ENCODE measurements at regions not wholly inside any gene's neighbourhood (a gene's known extent, or its start where the extent isn't known, plus 50 kb on each side); places are given as distances from the start of the nearest gene placed in this dataset.

DNA sequence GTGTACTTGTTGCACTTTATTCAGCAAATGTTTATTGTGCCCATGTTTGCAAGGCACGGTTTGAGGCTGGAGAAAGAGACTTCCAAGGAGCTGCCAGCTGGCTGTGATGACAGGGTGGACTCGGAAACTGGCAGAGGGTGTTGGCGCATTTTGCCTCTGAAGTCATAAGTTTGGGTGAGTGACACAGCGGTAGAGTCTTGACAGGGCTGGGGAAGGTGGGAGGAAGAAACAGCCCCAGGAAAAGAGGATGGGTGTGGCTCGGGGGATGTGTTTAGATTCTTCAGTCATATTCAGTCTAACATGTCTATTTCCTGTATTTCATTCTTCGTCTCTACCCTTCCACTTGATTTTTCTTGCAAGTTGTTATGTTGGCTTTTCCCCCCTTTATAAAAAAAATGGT lies 77.0 kb upstream of the STOX2 start:
- Mint-ChIP-seq H3K9me3 (no peaks in the 10 kb centered on the region), H3K27ac (no peak overlapping the region), H3K36me3 (ENCODE audit: low read depth) (no peaks in the 10 kb centered on the region), H3K4me3 (no peak overlapping the region), H3K4me1 (ENCODE audit: low read depth) (peaks cover 7% of the 10 kb centered on the region), H3K27me3 (no peaks in the 10 kb centered on the region)

DNA sequence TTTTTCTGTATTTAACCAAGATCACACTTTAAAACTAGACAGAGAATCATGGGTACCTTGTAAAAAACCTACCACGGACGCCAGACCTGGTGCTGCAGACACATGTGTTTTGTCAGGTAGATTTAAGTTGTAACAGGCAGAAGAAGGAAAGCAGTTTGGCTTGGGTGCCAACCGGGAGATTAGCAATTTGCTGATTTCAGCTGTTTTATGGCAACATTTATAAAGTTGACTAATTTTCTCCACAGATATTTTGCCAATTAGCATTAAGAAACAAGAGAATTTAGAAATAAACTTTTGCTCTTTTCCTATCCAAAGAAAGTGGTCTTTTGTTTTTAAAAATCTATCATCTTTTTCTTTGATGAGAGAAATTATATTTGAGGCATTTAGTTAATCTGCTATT lies 76.3 kb upstream of the STOX2 start:
- H3K4me1 Mint-ChIP-seq (ENCODE audit: low read depth) = peaks cover 7% of the 10 kb centered on the region
- H3K27ac Mint-ChIP-seq = no peak overlapping the region
- H3K27me3 Mint-ChIP-seq = no peaks in the 10 kb centered on the region
- H3K4me3 Mint-ChIP-seq = no peak overlapping the region
- no peaks in the 10 kb centered on the region for H3K9me3 Mint-ChIP-seq
- no peaks in the 10 kb centered on the region for H3K36me3 Mint-ChIP-seq (ENCODE audit: low read depth)

DNA sequence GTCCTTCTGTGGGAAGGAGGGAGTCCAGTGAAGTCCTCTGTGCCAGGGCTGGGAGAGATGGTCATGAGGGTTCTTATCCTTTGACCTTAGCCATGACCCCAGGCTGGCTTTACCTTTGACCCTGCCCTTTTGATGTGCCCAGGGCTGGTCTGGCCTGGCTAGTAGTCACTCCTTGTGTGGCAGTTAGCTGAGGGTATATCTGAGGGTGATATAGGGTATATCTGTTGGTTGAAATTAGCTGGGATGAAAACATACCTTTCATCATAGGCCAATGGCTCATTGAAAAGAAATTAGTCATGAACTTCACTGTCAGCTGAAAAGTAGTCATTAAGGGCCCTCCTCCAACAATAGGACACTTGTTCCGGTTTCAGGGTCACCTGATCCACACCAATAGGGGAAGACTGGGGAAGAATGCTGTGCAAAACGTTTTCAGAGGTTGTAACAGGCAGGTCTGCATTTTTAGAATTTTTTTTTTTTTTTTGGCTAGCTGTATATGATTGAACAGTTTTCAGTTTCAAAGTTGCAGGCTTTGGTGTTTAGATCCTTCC lies 74.6 kb upstream of the STOX2 start:
- H3K27me3 Mint-ChIP-seq = no peaks in the 10 kb centered on the region
- no peaks in the 10 kb centered on the region for H3K36me3 Mint-ChIP-seq (ENCODE audit: low read depth)
- no peaks in the 10 kb centered on the region for H3K9me3 Mint-ChIP-seq

DNA sequence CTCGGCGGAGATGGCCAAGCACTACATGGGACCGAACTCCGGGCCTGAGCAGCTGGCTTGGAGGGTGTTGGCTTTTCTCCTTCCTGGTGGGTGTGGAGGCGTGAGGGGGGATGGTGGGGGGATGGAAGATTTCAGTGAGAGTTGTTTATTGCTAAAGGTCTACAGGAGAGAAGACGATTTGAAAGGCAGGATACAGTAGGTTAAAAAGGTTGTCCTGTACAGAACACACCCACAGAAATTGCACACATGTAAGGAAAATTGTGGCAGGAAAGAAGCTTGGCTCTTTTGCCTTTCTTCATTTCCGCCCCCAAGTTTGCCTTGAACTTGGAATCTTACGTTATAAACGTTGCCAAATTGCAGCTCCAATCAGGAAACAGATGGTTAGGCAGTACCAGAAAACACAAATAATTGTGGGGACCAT lies 74.1 kb upstream of the STOX2 start:
- H3K27me3 Mint-ChIP-seq = no peaks in the 10 kb centered on the region
- no peak overlapping the region for H3K27ac Mint-ChIP-seq
- no peak overlapping the region for H3K4me3 Mint-ChIP-seq
- H3K4me1 Mint-ChIP-seq (ENCODE audit: low read depth) = peaks cover 7% of the 10 kb centered on the region
- H3K36me3 Mint-ChIP-seq (ENCODE audit: low read depth) = no peaks in the 10 kb centered on the region
- no peaks in the 10 kb centered on the region for H3K9me3 Mint-ChIP-seq

More for the DNA sequence above, 74.6 kb upstream of the STOX2 start:
- Mint-ChIP-seq H3K4me1 (ENCODE audit: low read depth) (peaks cover 7% of the 10 kb centered on the region), H3K4me3 (no peak overlapping the region), H3K27ac (no peak overlapping the region)

DNA sequence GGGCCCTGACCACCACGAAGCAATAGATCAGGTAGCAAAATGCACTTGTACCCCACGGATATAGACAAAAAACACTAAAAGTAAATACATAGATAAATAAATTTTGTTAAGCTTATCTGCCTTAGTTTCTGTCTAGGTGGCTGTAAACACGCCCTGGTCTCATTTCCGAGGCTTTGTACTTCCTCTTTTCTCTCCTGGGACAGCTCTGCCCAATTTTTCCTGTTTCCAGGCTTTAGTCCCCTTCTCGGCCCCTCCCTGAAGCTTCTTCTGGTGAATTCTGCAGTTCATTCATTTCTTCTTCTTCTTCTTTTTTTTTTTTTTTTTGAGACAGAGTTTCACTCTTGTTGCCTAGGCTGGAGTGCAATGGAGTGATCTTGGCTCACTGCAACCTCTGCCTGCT lies 73.4 kb upstream of the STOX2 start:
- Mint-ChIP-seq H3K9me3 (no peaks in the 10 kb centered on the region), H3K4me1 (ENCODE audit: low read depth) (peaks cover 7% of the 10 kb centered on the region), H3K4me3 (no peak overlapping the region), H3K36me3 (ENCODE audit: low read depth) (no peaks in the 10 kb centered on the region), H3K27ac (no peak overlapping the region), H3K27me3 (no peaks in the 10 kb centered on the region)

DNA sequence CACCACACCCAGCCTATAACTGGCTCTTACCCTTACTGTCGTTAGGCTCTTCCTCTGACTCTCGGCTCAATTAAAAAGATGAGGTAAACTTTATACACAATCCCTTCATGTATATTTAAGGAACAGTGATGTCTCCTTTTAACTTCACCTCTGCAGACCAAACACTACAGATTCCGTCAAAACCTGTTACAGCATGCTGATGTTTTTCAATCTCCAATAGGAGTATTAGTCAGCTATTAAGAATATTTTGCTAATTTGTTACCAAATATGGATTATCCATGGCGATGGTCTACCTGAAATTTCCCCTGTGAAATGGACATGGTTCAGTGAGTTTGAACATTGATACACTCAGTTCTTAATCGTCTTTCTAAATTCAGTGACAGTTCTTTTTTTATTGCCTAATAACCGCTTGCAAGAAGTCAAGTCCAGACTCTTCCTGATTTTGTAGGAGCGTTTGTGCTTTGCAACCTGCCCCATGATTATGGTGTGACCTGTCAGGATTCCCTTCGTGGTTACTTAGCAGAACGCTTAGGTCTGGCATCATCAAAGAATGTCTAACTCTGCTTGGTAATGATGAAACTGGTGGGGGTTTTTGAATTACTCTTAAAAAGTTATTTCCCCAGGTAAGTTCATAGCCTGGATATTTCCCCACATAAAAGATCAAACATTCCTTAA lies 72.2 kb upstream of the STOX2 start:
- H3K27ac Mint-ChIP-seq = no peak overlapping the region

DNA sequence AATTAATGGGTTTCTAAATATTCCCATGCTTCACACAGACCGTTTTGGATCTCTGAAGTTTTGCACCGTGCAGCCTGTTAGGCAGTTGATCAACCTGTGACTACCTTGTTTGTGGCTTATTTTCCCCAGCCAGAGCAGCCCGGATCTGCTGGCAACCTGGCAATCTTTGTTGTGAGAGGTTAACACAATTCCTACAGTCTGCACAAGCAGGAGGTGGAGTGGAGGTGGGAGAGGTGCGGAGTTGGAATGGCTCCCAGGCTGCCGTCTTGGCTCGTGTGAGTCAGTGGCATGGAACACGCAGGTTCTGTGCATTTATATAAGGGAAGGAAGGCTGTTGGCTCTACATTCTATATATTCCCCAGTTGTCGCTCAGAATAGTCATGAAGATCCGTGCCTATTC lies 70.9 kb upstream of the STOX2 start:
- H3K4me1 Mint-ChIP-seq (ENCODE audit: low read depth) = no peaks in the 10 kb centered on the region
- H3K27ac Mint-ChIP-seq = no peak overlapping the region
- no peak overlapping the region for H3K4me3 Mint-ChIP-seq
- H3K9me3 Mint-ChIP-seq = no peaks in the 10 kb centered on the region
- H3K27me3 Mint-ChIP-seq = peaks cover 6% of the 10 kb centered on the region
- H3K36me3 Mint-ChIP-seq (ENCODE audit: low read depth) = no peaks in the 10 kb centered on the region

More for the DNA sequence above, 72.2 kb upstream of the STOX2 start:
- Mint-ChIP-seq H3K9me3 (no peaks in the 10 kb centered on the region), H3K27me3 (no peaks in the 10 kb centered on the region), H3K4me3 (no peak overlapping the region), H3K4me1 (ENCODE audit: low read depth) (peaks cover 6% of the 10 kb centered on the region), H3K36me3 (ENCODE audit: low read depth) (no peaks in the 10 kb centered on the region)

DNA sequence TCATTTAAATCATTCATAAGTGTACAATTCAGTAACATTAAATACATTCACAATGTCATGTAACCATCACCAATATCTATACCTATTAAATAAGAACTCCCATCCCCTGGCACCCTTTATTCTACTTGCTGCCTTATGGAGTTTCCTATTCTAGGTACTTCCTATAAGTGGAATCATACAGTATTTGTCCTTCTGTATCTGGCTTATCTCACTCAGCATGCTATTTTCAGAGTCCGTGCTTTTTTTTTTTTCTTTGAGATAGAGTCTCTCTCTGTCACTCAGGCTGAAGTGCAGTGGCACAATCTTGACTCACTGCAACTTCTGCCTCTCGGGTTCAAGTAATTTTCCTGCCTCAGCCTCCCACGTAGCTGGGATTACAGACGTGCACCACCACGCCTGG lies 67.9 kb upstream of the STOX2 start:
- H3K4me1 Mint-ChIP-seq (ENCODE audit: low read depth) = no peaks in the 10 kb centered on the region
- H3K9me3 Mint-ChIP-seq = no peaks in the 10 kb centered on the region
- H3K36me3 Mint-ChIP-seq (ENCODE audit: low read depth) = no peaks in the 10 kb centered on the region
- no peak overlapping the region for H3K27ac Mint-ChIP-seq
- peaks cover 18% of the 10 kb centered on the region for H3K27me3 Mint-ChIP-seq
- no peak overlapping the region for H3K4me3 Mint-ChIP-seq

DNA sequence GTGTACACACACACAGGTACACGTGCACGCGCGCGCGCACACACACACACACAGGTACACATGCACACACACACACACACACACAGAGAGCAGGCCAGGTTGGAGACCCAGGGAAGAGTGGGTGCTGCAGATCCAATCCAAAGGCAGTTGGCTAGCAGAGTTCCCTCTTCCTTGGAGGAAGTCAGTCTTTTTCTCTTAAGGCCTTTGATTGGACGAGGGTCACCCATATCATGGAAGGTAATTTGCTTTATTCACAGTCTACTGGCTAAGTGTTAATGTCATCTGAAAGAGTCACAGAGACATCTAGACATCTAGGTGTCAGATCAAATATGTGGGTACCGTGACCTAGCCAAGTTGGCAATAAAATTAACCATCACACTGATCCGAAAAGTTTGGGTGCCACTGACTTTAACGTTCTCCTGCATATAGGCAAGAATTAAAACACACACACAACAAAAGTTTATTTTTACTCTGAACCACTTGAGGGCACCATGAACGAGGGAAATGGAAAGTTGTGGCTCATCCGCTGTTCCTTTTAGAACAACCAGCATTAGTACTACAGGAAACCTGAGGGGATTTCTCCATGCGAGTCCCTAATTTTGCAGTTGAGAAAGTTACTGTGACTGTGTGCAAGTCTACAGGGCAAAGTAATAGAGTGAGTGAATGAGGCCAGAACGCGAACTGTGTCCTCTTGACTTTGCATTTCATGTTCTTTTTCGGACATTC lies 66.0 kb upstream of the STOX2 start:
- Mint-ChIP-seq H3K36me3 (ENCODE audit: low read depth) (no peaks in the 10 kb centered on the region), H3K9me3 (no peaks in the 10 kb centered on the region), H3K27me3 (peaks cover 18% of the 10 kb centered on the region), H3K4me1 (ENCODE audit: low read depth) (no peaks in the 10 kb centered on the region), H3K4me3 (no peak overlapping the region), H3K27ac (no peak overlapping the region)

DNA sequence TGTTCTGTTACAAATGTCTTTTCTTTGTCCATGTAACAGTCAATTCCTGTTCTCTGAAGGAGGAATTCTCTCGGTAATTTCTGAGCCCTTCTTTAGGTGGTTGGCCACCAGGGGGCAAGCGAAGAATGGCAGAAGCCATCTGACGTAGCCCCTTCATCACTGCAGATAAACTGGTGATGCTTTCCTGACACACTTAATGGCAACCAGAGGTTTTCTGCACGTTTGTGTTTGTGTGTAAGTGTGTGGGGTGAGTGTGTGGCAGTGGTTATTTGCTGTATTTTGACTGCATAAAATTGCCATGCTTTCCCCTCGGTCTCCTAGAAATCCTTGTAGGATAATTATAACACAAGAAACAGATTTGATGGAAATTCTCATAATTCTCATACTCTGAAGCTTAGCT lies 64.8 kb upstream of the STOX2 start:
- no peaks in the 10 kb centered on the region for H3K9me3 Mint-ChIP-seq
- H3K4me1 Mint-ChIP-seq (ENCODE audit: low read depth) = no peaks in the 10 kb centered on the region
- no peak overlapping the region for H3K4me3 Mint-ChIP-seq
- no peak overlapping the region for H3K27ac Mint-ChIP-seq
- peaks cover 26% of the 10 kb centered on the region for H3K27me3 Mint-ChIP-seq
- no peaks in the 10 kb centered on the region for H3K36me3 Mint-ChIP-seq (ENCODE audit: low read depth)

DNA sequence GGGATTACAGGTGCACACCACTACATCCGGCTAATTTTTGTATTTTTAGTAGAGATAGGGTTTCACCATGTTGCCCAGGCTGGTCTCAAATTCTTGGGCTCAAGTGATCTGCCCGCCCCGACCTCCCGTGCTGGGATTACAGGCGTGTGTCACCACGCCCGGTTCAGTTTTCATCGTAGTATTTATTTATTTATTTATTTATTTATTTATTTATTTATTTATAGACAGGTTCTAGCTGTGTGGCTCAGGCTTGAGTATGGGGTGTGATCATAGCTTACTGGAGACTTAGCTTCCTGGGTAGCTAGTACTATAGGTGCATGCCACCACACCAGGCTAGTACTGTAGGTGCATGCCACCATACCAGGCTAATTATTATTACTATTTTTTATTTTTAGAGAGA lies 64.1 kb upstream of the STOX2 start:
- H3K9me3 Mint-ChIP-seq = no peaks in the 10 kb centered on the region

DNA sequence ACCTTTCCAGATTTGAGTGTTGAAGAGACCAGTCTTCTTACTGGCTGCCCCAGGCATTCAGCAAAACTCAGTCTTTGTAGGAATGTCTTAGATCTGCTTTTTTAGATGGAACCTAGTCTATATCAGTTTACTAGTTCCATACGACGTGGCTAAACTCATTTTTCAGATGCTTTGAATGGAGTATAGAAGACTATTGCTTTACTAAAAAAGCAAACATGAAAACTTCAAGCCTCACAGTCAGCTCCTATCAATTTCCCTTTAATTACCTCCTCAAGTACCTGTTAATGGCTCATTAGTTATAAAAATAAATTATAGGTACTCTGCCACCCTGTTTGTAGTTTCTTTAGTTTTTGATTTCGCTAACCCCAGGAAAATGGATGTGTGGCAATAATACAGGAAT lies 63.0 kb upstream of the STOX2 start:
- peaks cover under 1% of the 10 kb centered on the region for H3K9me3 Mint-ChIP-seq
- peaks cover 35% of the 10 kb centered on the region for H3K27me3 Mint-ChIP-seq
- H3K27ac Mint-ChIP-seq = no peak overlapping the region
- H3K36me3 Mint-ChIP-seq (ENCODE audit: low read depth) = no peaks in the 10 kb centered on the region
- no peaks in the 10 kb centered on the region for H3K4me1 Mint-ChIP-seq (ENCODE audit: low read depth)
- no peak overlapping the region for H3K4me3 Mint-ChIP-seq

More for the DNA sequence above, 64.1 kb upstream of the STOX2 start:
- Mint-ChIP-seq H3K27ac (no peak overlapping the region), H3K4me1 (ENCODE audit: low read depth) (no peaks in the 10 kb centered on the region), H3K4me3 (no peak overlapping the region), H3K36me3 (ENCODE audit: low read depth) (no peaks in the 10 kb centered on the region), H3K27me3 (peaks cover 28% of the 10 kb centered on the region)

DNA sequence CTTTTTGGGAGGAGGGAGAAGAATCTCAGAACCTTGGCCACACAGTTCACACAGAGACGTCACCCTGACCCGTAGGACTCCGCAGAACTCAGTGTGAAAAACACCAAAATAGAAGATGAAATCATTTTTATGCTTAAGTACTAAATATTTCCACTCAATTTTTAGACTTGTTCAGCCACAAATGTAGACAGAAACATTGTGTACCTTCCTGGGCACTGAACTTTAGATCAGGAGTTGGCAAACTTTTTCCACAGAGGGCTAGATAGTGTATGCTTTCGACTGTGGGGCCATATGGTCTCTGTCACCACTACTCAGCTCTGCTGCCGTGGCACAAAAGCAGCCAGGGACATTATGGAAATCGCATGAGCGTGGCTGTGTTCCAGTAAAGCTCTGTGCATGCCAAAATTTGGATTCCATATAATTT lies 61.8 kb upstream of the STOX2 start:
- Mint-ChIP-seq H3K9me3 (peaks cover 7% of the 10 kb centered on the region), H3K4me1 (ENCODE audit: low read depth) (no peaks in the 10 kb centered on the region), H3K27me3 (peaks cover 40% of the 10 kb centered on the region), H3K4me3 (no peak overlapping the region), H3K27ac (no peak overlapping the region), H3K36me3 (ENCODE audit: low read depth) (no peaks in the 10 kb centered on the region)

DNA sequence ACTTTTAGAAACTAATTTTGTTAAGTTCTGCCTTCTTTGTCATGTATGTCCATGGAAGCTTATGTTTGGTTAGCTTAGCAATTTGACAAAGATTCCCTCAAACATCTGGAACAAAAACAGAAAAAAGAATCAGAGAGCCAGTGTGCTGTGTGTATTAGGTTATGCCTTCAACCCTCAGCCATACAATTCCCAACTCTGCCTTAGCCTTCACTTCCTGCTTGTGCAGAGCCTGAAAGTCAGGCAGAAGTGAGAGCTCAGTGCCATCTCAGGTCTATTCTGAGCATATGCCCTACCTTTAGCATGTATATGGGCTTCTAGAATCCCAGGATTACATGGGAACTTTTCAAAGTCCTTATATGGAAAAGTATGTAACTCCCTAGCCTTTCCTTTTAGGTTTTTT lies 58.2 kb upstream of the STOX2 start:
- Mint-ChIP-seq H3K4me3 (no peak overlapping the region), H3K4me1 (ENCODE audit: low read depth) (no peaks in the 10 kb centered on the region), H3K9me3 (peaks cover 7% of the 10 kb centered on the region)

DNA sequence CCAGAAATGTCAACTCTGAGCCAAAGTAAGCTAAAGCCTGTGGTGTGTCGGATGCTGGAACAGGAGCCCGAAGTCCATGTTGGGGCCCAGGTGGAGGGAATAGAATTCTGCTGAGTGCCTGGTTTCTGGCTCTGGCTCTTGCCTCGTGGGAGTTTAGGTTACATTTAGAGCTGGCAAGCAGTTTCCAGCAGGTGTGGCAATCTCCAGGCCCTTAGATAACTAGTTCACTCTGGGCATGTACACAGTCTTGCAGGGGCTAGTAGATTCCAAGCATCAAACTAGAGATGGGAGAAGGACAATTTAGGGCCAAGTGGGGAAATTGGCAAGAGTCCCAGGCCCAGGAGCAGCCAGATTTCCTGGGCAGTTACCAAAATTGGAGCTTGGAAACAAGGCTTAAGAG lies 56.3 kb upstream of the STOX2 start:
- H3K27me3 Mint-ChIP-seq = peaks cover 32% of the 10 kb centered on the region
- H3K4me1 Mint-ChIP-seq (ENCODE audit: low read depth) = no peaks in the 10 kb centered on the region
- no peak overlapping the region for H3K27ac Mint-ChIP-seq
- no peak overlapping the region for H3K4me3 Mint-ChIP-seq
- H3K36me3 Mint-ChIP-seq (ENCODE audit: low read depth) = no peaks in the 10 kb centered on the region
- H3K9me3 Mint-ChIP-seq = peaks cover 7% of the 10 kb centered on the region

More for the DNA sequence above, 58.2 kb upstream of the STOX2 start:
- Mint-ChIP-seq H3K36me3 (ENCODE audit: low read depth) (no peaks in the 10 kb centered on the region), H3K27me3 (peaks cover 34% of the 10 kb centered on the region), H3K27ac (no peak overlapping the region)

Data from stimulated activated naive CD8-positive, alpha-beta T cell treated with anti-CD3 and anti-CD28 coated beads, Interleukin-15, Interleukin-2, amounts not matched to agents 100 ng/mL and 50 ng/mL, for 24 hours (primary cell).